ENCODE measurements at regions not wholly inside any gene's neighbourhood (a gene's known extent, or its start where the extent isn't known, plus 50 kb on each side); places are given as distances from the start of the nearest gene placed in this dataset.
"Not testable (repeated sequence)": the region's sequence is repeated elsewhere in the genome, so short reads cannot be mapped to it uniquely, and the experiment has no call there.

DNA sequence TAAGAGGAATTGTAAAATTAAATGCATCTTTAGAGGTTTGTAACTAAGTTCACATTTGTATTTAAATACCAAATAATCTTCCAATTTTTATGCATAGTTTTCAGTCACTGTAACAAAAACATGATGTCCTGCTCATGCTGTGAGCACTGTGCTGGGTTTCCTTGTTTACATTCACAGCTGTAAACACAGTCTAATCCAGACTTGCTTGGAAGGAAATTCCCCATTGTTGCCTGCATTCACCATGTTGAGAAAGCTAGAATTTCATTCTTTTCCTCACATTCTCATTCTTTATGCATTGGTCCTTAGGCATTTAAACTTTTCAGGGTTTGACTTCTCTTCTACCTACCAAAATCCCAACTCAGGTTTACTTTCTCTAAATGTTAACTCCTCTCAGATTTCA is 242.0 kb upstream of the TBX18 start:
- DNase-seq = no peak

DNA sequence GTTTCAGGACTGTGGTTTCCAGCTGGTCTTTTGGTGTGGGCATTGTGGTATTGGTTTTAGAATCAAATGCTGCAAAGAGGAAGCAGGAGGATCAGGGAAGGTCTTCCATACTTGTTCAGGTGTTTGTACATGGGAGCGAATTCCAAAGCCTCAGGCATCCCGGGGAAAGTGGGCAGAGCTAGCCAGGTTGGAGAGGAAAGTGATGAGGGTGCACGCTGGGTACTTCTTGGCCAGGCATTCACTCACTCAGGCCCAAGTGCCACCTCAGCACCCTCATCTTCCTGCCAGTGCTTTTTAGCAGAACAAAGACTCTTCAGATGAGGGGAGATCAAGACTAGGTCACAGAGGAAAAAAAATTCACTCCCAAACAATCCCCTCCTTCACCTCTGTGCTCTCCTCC is 241.1 kb upstream of the TBX18 start:
- no peak for DNase-seq

DNA sequence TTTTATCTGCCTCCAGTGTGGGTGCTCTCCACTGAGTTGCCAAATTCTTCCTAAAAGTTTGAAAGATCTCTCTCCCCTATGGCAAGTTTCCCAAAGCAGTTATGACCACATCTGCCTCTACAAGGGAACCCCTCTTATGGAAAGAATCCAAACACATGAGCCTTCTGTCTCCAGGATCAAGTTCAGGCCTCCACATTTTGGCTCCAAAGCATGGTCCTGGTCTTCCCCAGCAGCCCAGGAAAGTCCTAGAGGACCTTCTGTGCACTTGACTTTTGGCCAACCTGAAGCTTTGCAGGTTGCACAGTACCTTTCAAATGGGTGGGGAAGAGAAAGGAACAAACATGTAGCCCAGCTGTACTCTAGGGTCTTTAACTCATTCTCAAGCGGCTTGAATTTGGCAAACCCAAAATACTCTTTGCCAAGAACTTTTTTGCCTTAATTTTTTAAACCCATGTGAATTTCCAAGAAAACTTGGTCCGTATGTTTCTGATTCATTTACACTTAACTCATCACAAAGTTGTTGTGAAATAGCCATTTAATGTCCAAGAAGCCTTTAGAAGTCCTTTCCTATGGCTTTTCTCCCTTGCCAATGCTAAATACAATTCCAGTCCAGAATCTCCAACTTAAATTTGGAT is 240.1 kb upstream of the TBX18 start:
- no peak for DNase-seq

- no peak for DNase-seq
These were observed 238.4 kb upstream of the TBX18 start for GRCh38 chr6:85002847-85003246.

GRCh38 chr6:85000001-85000400 is 235.6 kb upstream of the TBX18 start:
- DNase-seq = no peak

DNA sequence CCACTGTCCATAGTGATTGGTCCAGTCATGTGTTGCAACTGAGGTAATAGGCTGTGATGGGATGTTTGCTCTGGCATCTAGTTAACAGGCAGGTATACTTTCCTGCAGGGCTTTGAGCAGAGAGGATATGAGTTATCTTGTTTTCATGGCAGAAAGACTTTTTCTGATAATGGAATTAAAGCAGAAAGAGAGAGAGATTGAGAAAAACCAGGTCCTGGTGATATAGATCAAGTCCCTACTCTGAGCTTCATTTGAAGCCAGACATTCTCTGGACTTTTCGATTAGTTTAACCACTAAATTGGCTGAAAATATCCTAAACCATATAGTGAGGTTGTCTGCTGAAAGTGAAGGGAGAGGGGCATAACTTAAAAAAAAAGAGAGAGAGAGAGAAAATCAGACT is 233.8 kb upstream of the TBX18 start:
- no peak for DNase-seq

- DNase-seq = not testable (repeated sequence)
These were observed 224.4 kb upstream of the TBX18 start for GRCh38 chr6:84988766-84989165.

DNA sequence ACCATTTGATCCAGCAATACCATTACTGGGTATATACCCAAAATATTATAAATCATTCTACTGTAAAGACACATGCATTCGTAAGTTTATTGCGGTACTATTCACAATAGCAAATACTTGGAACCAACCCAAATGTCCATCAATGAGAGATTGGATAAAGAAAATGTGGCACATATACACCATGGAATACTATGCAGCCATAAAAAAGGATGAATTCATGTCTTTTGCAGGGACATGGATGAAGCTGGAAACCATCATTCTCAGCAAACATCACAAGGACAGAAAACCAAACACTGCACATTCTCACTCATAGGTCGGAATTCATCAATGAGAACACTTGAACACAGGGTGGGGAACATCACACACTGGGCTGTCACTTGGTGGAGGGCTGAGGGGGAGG is 221.1 kb upstream of the TBX18 start:
- not testable (repeated sequence) for DNase-seq

GRCh38 chr6:84979541-84979940 is 215.1 kb upstream of the TBX18 start:
- DNase-seq = no peak

- DNase-seq = no peak
These were observed 212.9 kb upstream of the TBX18 start for GRCh38 chr6:84977363-84977705.

- no peak for DNase-seq
These were observed 212.3 kb upstream of the TBX18 start for GRCh38 chr6:84976526-84977362.

GRCh38 chr6:84975316-84975715 is 210.9 kb upstream of the TBX18 start:
- DNase-seq = no peak

DNA sequence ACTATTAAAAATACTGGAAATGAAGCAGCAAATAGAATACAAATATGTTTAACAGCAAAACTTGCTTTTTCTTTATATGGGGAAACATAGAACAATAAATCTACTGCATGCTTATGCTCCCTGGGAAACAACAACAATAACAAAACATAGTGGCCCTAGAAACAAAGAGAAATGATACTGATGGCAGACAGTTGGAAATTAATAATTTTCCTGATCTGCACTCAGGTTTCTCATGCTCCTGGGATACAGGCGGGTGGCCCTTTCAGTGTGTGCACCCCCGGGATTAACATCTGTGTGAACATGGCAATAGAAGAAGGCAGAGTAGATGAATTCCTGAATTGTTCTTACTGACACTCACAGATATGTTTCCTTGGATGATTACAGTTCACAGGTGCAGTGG is 209.2 kb upstream of the TBX18 start:
- DNase-seq = no peak

- DNase-seq = no peak
These were observed 203.6 kb upstream of the TBX18 start for GRCh38 chr6:84967965-84968364.

DNA sequence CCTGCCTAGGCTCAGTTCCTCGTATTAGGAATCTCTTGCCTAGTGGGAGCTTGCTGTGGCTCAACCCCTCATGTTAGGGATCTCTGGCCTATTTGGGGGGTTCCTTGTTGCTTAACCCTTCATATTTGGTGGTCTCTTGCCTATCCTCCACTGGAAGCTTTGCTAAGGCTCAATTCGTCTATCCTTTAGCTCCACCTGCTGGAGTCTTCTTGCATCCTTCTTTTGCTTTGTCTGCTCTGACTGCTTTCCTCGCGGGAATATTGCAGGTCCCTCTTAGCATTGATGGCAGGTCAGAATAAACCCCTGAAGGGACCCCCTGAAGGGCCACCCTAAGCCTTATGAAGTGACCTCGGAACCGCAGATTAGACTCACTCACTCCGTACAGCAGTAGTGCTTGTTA is 203.0 kb upstream of the TBX18 start:
- DNase-seq = no peak

DNA sequence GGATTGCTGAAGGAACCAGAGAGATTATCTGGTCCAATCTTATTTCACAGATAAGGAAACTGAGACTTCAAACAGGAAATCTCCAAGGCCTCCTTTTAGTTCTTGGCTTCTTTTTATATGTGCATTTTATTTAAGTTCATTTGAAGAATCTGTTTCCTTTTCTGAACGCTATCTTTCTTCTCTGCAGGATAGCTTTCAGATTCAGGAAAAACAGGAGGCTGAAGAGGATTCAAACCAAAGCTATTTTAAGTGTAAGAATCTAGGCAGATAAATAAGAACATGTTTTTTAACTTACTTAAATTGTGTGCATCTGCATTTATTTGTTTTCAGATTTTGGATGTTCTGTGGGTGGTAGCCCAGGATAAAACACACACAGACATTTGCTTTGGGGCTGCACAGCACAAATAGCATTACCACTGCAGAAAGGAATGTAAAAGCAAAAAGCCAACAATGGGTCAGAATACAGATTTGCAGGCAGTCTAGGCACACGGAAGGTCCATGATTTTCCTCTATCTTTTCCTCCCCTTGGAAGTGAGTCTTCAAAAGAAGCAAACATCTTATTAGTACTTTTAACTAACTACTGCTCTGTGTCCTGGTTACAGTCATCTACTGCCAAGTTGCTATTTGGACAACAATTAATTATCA is 188.8 kb upstream of the TBX18 start:
- no peak for DNase-seq

GRCh38 chr6:84944926-84945325 is 180.5 kb upstream of the TBX18 start:
- DNase-seq = not testable (repeated sequence)

- DNase-seq = no peak
These were observed 179.5 kb upstream of the TBX18 start for GRCh38 chr6:84943905-84944304.

- DNase-seq = not testable (repeated sequence)
These were observed 177.2 kb upstream of the TBX18 start for GRCh38 chr6:84941609-84942008.

DNA sequence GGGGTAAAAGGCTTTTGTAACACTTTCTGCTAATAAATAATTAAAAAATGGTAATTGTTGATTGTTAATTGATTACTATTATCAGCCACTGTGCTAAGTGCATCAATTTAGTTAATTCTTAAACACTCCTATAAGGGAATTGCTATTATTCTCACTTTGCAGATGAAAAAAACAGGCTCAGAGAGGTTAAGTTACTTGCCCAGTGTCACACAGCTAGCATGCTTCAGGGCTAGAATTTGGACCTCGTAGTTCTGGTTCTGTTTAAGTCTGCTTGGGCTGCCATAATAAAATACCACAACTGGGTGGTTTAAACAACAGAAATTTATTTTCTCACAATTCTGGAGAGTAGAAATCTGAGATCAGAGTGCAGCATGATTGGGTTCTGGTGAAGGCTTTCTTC is 164.8 kb upstream of the TBX18 start:
- no peak for DNase-seq

DNA sequence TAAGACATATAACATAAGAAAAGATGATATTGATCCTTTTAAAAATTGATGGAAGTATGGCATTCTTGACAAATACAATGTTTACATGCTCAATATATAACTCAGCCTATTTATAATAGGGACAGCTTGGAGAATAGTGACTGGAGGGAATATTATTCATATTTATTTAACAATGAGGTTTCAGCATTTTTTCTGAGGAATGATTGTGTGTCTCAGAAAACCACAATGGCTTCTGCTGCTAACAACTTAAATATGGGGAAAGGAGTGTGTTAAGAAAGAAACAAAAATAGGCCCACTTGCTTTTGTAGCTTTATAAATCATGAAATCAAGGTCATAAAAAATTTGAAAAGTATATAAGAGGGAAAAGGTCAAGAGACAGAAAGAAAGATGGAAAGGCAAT is 163.2 kb upstream of the TBX18 start:
- DNase-seq = no peak

GRCh38 chr6:84926189-84927155 is 162.1 kb upstream of the TBX18 start:
- DNase-seq = no peak

- DNase-seq = no peak
These were observed 157.5 kb upstream of the TBX18 start for GRCh38 chr6:84921891-84922290.
